NCI-H146 (cell line): ENCODE measurements at regions not wholly inside any gene's neighbourhood (a gene's known extent, or its start where the extent isn't known, plus 50 kb on each side); places are given as distances from the start of the nearest gene placed in this dataset.
"Not testable (repeated sequence)": the region's sequence is repeated elsewhere in the genome, so short reads cannot be mapped to it uniquely, and the experiment has no call there.

ENCODE experiments used
- DNase-seq: peaks from one replicate; lab custom pipeline; 2025; lab: John Stamatoyannopoulos, UW

DNA sequence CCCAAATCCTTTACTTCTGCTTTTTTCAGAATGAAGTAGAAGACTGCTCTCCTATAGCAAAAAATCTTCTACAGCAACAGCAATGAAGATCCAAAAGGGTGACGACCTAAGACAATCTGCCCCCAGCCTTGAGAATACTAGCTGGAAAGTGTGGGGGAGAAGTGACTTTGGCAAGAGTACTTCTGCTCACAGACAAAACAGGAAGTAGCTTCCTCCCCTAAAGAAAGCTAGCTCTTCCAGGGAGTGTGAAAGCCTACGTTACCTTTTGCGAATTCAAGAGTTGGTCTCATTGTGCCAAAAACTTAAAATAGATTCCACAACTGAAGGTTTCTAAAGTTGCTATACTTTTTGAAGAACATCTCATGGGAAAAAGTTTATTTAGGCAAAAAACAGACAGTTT lies 1069.2 kb upstream of the CHAC2 start:
- no peak for DNase-seq

DNA sequence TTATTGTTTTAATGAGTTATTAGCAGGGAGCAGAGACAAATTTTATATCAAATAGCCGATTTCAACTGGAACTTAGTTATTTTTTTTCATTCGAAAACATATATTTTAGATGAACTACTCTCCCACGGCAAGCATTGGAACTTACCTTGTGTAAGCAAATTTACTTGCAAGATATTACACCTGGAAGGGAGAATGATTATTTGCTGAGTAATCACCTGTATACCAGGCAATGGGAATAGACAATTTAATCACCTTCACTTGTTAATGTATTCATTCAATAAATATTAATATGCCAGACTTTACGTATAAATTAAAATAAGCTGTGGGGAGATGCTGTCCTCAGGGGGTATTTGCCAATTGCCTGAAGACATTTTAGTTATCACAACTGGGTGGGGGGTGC lies 1069.9 kb upstream of the CHAC2 start:
- no peak for DNase-seq

DNA sequence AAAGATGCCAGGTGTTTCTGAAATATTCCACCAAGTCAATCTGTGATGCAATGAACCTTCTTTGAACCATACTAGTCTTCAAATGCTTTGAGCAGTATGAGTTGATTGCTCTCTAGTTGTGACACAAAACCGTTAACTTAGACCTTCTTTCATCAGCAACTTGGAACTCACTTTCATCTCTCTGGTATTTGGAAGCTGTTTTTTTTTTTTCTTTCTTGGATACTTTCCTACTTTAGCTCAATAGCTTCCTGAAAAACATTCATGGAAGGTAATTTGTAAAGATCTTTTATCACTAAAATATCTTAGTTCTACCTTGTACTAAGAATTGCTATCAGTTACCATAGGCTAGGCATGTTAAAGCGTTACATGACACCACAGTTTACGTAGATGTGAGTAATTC lies 1071.9 kb upstream of the CHAC2 start:
- no peak for DNase-seq

GRCh38 chr2:52686935-52687334 lies 1080.7 kb upstream of the CHAC2 start:
- no peak for DNase-seq

- DNase-seq, result no peak
These were observed 1091.5 kb upstream of the CHAC2 start for GRCh38 chr2:52676056-52676455.

DNA sequence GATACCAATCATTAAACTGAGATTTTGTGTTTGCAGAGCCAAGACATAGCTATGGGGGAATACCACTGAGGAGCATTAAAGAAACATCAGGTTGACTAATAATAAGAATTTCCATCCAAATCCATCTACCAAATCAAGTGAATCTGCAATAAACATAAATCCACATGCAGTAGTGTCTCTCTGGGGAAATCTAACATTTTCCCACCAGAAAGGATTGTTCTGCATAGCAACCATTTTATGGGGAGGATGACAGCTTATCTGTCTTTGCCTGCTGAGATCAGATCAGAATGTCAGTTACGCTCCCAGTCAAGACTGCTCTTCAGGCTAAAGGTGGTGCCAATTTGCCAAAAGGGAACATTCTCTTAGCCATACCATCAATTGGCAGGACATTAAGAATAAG lies 1098.9 kb upstream of the CHAC2 start:
- DNase-seq, result no peak

- DNase-seq, result no peak
These were observed 1108.1 kb upstream of the CHAC2 start for GRCh38 chr2:52659546-52659945.

GRCh38 chr2:52658598-52658997 lies 1109.0 kb upstream of the CHAC2 start:
- no peak for DNase-seq

DNA sequence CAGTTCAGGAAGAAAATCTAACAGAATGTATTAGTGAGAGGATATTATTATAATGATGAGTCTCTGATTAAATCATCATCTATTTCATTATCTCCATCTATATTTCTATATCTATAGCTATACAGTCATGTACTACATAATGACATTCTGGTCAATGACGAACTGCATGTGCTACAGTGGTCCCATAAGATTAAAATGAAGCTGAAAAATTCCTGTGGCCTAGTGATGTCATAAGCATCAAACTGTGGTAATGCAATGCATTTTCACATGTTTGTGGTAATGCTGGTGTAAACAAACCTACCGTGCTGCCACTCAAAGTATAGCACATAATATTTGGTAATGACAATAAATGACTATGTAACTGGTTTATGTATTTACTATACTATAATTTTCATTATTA lies 1127.9 kb upstream of the CHAC2 start:
- DNase-seq, result no peak

DNA sequence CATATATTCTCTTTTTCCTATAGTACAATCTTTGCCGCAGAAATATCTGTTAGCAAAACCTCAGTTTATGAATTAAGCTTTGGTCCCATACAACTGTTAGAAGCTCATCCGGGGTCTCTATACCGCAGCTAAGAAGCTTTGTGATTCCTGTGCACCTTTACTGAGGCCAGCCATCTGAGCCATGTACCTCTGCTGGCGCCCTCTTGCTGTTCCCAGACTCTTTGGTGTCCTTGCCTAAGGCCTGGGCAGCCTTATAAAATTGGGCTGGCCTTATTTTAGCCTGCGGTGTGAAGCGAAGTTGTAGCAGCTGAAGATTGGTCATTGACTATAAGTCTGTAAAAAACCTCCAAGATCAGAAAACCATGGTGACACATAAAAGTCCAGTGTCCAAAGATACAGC lies 1135.1 kb upstream of the CHAC2 start:
- DNase-seq, result no peak

DNA sequence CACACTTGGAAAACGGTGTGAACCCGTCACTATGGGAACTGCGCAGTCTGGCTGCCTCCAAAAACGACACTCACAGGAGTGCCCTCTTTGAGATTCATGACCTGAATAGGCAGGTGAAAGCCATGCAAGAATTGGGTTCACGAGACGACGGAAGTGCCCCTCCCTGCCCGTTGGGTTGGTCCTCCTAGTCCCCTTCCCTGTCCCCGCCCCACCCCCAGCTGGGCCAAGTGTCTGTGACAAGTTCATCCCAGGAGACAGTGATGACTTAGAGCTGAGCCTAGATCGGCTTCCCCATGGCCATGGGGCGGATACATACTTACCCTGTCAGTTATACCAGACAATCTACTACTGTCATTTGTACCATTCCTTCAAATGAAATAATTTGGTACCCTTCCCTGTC lies 1137.7 kb upstream of the CHAC2 start:
- no peak for DNase-seq

GRCh38 chr2:52629531-52629930 lies 1138.1 kb upstream of the CHAC2 start:
- no peak for DNase-seq

- DNase-seq, result no peak
These were observed 1145.3 kb upstream of the CHAC2 start for GRCh38 chr2:52622266-52622665.

DNA sequence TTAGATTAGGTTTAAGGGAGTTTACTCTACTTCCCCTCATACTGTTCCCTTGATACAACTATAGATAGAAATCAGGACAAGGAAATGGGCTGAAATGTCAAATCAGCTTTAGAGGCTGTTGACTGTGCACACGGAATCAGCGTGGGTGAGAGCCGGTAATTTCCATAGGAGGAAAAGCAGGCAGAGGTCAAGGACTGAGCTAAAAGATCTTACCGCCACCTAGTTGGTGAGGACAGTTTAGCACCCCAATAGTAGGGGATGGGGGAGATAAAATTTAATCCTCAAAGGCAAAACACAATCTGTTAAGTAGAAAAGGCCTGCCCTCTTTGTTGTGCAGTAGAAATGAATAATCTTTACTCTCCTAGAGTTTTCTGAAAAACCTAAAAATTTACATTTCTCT lies 1154.5 kb upstream of the CHAC2 start:
- no peak for DNase-seq

DNA sequence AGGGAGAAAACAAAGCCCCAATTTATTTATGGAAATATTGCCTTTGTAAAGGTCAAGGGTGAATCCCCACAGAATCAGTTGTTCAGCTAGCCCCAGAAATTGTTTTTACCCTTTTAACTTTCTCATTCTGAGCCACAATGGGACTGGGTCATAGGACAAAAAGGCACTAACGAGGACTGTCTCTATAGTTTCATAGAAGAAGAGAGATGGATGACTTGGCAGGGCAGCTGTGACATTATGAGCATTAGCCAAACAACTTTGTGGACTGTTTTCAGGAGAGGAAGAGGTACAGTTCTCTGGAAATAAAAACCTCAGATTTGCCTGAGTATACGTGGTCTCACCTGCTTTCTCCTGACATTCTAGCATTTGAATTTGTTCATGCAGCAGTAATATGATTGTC lies 1155.8 kb upstream of the CHAC2 start:
- DNase-seq, result no peak

DNA sequence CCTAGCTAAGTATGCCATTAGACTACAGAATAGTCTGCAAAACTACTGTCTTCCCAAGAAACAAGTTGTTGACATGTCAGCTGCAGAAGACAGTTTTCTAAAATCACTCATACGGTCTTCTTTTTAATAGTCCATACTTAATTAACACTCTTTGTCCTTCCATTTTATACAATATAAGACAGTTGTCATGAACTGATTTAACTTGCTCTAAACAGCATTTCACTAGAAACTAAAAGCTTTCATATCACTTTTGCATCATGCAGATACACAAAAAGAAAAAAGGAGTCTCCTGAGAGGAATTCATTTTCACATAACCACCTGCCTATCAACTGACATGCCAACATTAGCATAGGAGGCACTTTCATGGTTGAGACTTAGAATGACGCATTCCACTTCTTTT lies 1159.6 kb upstream of the CHAC2 start:
- DNase-seq, result no peak

- no peak for DNase-seq
These were observed 1170.3 kb upstream of the CHAC2 start for GRCh38 chr2:52597346-52597745.

- no peak for DNase-seq
These were observed 1173.6 kb upstream of the CHAC2 start for GRCh38 chr2:52594026-52594425.

GRCh38 chr2:52584071-52584470 lies 1183.5 kb upstream of the CHAC2 start:
- DNase-seq, result not testable (repeated sequence)

DNA sequence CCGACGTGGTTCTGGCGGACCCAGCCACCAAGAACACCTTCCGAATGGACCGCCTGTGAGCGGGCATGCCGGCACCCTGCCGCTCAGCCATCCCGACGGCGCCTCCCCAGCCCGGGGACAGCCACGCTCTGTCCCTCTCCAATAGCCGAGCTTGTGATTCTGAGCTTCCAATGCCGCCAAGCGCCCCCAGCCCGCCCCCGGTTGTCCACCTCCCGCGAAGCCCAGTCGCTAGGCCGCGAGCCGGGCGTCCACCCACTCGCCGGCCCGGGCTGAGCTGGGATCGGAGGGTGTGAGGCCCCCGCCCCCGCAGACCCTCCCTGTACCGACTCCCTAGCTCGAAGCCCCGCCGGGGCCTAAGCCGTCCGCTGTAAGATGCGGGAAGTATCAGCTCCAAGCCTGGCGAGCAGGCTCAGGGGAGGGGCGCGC lies 1195.1 kb upstream of the CHAC2 start:
- no peak for DNase-seq

DNA sequence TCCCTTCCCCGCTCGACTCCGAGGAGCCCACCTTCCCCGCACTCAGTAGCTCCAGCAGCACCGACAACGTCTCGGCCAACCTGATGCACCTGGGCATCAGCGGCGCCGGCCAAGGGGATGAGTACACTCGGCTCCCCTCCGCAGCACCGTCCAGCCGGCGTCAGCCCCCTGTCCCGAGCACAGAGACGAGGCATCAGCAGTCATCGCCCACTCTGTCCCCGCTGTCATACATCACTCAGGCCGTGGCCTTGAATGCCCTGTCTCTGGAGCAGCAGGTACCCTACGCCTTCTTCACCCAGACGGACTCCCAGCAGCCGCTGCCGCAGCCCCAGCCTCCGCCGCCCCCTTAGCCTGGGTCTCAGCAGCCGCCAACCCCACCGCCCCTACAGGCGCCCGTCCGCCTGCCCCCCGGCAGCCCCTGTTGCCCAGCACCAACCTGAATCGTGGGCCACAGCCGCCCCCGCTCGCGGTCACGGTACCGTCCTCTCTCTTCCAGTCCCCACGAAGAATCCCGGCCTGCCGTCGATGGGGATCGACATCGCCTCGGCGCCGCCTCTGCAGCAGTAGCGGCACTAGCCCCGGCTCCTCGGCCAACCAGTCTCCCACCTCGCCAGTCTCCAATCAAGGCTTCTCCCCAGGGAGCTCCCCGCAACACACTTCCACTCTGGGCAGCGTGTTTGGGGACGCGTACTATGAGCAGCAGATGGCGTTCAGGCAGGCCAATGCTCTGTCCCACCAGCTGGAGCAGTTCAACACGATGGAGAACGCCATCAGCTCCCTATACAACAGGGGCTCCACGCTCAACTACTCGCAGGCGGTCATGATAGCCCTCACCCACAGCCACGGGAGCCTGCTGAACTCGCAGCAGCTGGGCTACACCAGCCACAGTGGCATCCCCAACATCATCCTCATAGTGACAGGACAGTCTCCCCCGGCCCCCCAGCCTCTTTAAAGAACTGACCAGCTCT lies 1195.9 kb upstream of the CHAC2 start:
- no peak for DNase-seq

DNA sequence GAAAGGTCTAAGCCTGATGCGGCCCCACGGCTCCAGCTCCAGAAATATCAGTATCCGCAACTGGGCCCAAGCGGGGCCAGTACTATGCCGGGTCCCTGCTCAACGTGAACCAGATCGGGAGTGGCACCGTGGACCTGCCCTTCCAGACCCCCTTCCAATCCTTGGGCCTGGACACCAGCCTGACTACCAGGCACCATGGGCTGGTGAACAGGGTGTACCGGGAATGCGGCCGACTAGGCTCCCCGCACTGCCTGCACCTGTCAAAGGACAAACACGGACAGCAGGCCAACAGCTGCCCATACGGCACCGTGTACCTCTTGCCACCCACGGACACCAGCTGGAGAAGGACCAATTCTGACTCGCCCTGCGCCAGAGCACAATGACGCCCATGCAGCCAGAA lies 1196.9 kb upstream of the CHAC2 start:
- DNase-seq, result no peak

DNA sequence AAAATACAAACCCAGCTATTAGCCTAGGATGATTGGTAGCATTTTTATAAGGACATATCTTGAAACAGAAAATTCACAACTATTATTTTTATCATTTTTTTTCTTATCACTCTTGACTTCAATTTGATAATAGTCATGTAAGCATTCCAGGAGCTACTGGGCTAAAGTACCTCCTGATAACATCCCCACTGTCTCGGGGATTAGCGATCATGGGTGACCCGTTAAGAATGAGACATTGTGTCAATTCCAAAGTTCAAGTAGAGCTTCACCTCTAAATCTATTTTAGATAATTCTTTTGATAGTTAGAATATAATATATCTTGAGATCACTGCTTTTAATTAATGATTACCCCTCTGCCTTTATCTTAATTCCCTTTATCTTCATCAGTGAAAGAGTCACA lies 1204.5 kb upstream of the CHAC2 start:
- no peak for DNase-seq

DNA sequence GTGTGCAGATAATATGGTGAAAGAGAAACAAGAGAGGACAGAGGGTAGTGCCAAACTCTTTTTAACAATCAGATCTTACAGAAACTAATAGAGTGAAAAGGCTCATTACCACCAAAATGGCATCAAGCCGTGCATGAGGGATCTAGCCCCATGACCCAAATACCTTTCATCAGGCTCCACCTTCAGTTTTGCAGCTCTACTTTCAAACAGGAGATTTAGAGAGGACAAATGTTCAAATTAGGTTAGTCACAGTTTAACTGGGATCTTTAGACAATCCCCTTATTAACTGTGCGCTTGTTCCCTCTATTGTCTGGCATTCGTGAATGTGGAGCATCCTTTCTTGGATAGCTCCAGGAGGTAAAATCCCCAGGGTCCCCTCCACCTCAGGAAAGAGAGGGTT lies 1209.3 kb upstream of the CHAC2 start:
- DNase-seq, result no peak
